HepG2 (cell line): ENCODE measurements at regions not wholly inside any gene's neighbourhood (a gene's known extent, or its start where the extent isn't known, plus 50 kb on each side); places are given as distances from the start of the nearest gene placed in this dataset.

Experiments
- CEBPG ChIP-seq: IDR thresholded peaks from 2 replicates; pipeline ENCODE4 v1.6.1; 2016
- CREB1 ChIP-seq, 2 experiments: fragments of 450-650 bp in 1 of 2; IDR thresholded peaks; 2 replicates each; pipeline ENCODE4 v1.6.1; 2016 to 2017; ENCODE audit warnings: control low read depth in 1 of 2, mild to moderate bottlenecking in 1 of 2, missing compliant biosample characterization in 1 of 2, missing genetic modification characterization in 1 of 2
- POLR2AphosphoS5 ChIP-seq: IDR thresholded peaks from 2 replicates; pipeline ENCODE4 v1.6.1; 2012; ENCODE audit warnings: low read depth, low read length
- ZNF256 ChIP-seq: sonication (generic); formaldehyde crosslinking; conservative IDR thresholded peaks from 2 replicates; pipeline ENCODE4 v1.4.0; 2020; ENCODE audit warnings: missing genetic modification reagents
- ZNF724P ChIP-seq: sonication (generic); formaldehyde crosslinking; IDR thresholded peaks from 2 replicates; pipeline ENCODE4 v1.8.0; 2022; ENCODE audit warnings: missing genetic modification reagents, borderline replicate concordance

DNA sequence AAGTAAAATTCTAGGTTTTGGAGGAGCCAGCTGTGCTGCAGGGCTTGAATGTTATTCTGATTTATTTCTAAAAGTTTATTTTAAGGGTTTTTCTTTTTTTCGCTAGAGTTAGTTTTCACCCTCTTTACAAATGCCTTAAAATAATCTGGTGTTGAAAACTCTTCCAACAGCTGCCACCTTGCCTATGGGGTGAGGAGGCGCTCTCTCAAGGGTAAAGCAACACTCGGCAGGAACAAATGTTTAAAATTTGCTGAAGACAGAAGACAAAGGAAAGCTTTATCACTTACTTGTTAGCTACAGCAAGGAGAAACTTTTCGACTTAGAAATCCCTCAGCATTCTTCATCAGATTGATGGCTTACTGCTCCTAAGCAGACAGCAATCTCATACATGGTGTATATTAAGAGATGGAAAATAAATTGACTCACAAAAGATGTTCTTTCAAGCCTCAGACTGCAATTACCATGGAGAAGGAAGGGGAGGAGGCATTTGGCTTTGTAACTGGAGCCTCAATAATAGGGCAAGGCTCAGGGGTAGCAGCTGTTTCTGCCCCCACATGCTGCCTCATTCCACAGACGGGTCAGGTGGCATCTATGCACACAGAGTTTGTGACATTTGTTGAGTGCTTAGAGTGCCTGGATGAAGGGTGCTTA is 79.8 kb upstream of the RALGPS2 start:
- no peak for TF ChIP-seq ZNF256 (CRISPR knock-in tag)
- no peak for TF ChIP-seq POLR2AphosphoS5
- TF ChIP-seq ZNF724P (CRISPR knock-in tag) = no peak
- TF ChIP-seq CEBPG = no peak
- no peak for TF ChIP-seq CREB1 (IDR thresholded peaks at IDR 0.05)
- TF ChIP-seq CREB1 (CRISPR knock-in tag; IDR thresholded peaks at IDR 0.05) = no peak
